ENCODE measurements at regions not wholly inside any gene's neighbourhood (a gene's known extent, or its start where the extent isn't known, plus 50 kb on each side); places are given as distances from the start of the nearest gene placed in this dataset.

- Mint-ChIP-seq H3K36me3 (ENCODE audit: insufficient read depth in 1 of 3, low read depth in 3 of 3) (no peaks in the 10 kb centered on the region), H3K27me3 (ENCODE audit: low read depth) (no peaks in the 10 kb centered on the region), H3K4me3 (no peak overlapping the region), H3K27ac (no peak overlapping the region; a peak in 1 of 7 replicates), H3K4me1 (peaks cover 6 to 15% of the 10 kb centered on the region in 2 experiments), H3K9me3 (peaks cover 0 to 2% of the 10 kb centered on the region in 2 experiments; a peak in 2 of 5 replicates)
- Histone ChIP-seq H3K27ac (ENCODE audit: insufficient read length, low read depth, low read length) (no peak overlapping the region), H2BK15ac (ENCODE audit: low read depth, low read length) (no peak overlapping the region), H3K23me2 (ENCODE audit: insufficient read length, low read depth, low read length, poor library complexity, severe bottlenecking) (no peaks in the 10 kb centered on the region), H2BK5ac (ENCODE audit: insufficient read length, low read length) (no peak overlapping the region), H3K27me3 (ENCODE audit: insufficient read depth, low read length) (no peaks in the 10 kb centered on the region), H3K79me2 (ENCODE audit: insufficient read depth, low read length) (no peaks in the 10 kb centered on the region), H4K8ac (replicated peaks; ENCODE audit: insufficient read length, low read depth, low read length) (no peak overlapping the region), H3K4ac (ENCODE audit: low read depth, low read length) (no peak overlapping the region), H3K14ac (ENCODE audit: insufficient read depth, low read length) (no peak overlapping the region), H3K23ac (ENCODE audit: insufficient read length, low read depth, low read length) (no peak overlapping the region), H2BK20ac (ENCODE audit: low read depth, low read length, poor library complexity, severe bottlenecking) (no peak overlapping the region), H3K79me1 (ENCODE audit: insufficient read depth, low read depth, low read length, poor library complexity, severe bottlenecking) (no peaks in the 10 kb centered on the region), H2BK120ac (ENCODE audit: low read depth, low read length, poor library complexity, severe bottlenecking) (no peak overlapping the region), H3K56ac (ENCODE audit: insufficient read length, low read depth, low read length) (no peak overlapping the region), H3K18ac (ENCODE audit: insufficient read length, low read depth, low read length) (no peak overlapping the region), H2AK5ac (ENCODE audit: insufficient read length, low read length) (no peak overlapping the region), H4K20me1 (ENCODE audit: control insufficient read depth, insufficient read depth, insufficient read length) (no peaks in the 10 kb centered on the region), H4K5ac (ENCODE audit: insufficient read length, low read depth, low read length) (no peak overlapping the region), H3K9ac (ENCODE audit: extremely low read depth, insufficient read length, low read length) (no peak overlapping the region), H4K91ac (ENCODE audit: insufficient read length, low read depth, low read length) (no peak overlapping the region), H2BK12ac (ENCODE audit: insufficient read length, low read depth, low read length) (no peak overlapping the region), H3T11ph (ENCODE audit: low read length) (no peak overlapping the region), H2AFZ (ENCODE audit: low read length) (no peak overlapping the region), H3K4me1 (ENCODE audit: insufficient read depth, low read length) (no peaks in the 10 kb centered on the region), H3K4me2 (ENCODE audit: insufficient read depth, insufficient read length, low read length) (no peak overlapping the region), H3K9me3 (ENCODE audit: control insufficient read depth, low read depth, low read length) (no peaks in the 10 kb centered on the region)
- no CpG with 5 or more reads among the region's 6 CpGs for WGBS (ENCODE audit: extremely low coverage, insufficient read length, low lambda C conversion rate)
- TF ChIP-seq CTCF (conservative IDR thresholded peaks at IDR 0.05) = no peak
- DNase-seq = no peak
Observed at GRCh38 chr13:22110368-22110767, 439.5 kb downstream of the FGF9 start.
